Activated B cell treated with CpG ODN at 0.5 μM for 24 hours (primary cell): ENCODE measurements at regions not wholly inside any gene's neighbourhood (a gene's known extent, or its start where the extent isn't known, plus 50 kb on each side); places are given as distances from the start of the nearest gene placed in this dataset.

Experiments
- ATAC-seq: fragments of 200-7000 bp; cut with Tn5 transposase; one replicate; pipeline ENCODE4 v1.10.0; 2021; ENCODE audit warnings: low read depth, mild to moderate bottlenecking, moderate library complexity
- CTCF ChIA-PET: fragments of 350-600 bp; sonication (Branson Sonifier 250); formaldehyde crosslinking; loops from one replicate; lab custom pipeline; 2021; ENCODE audit warnings: antibody characterized with exemption; lab: Charles Lee
- POLR2A ChIA-PET: fragments of 350-600 bp; sonication (Branson Sonifier 250); formaldehyde crosslinking; loops from one replicate; lab custom pipeline; 2021; ENCODE audit warnings: antibody characterized with exemption; lab: Charles Lee
- DNase-seq: peaks from one replicate; pipeline ENCODE4 v3.0.0; 2022
- H3K27ac Mint-ChIP-seq: one replicate; pipeline ENCODE4 v1.8.0; 2020; ENCODE audit warnings: mixed read lengths
- H3K27me3 Mint-ChIP-seq: one replicate; pipeline ENCODE4 v1.8.0; 2021; ENCODE audit warnings: mixed read lengths
- H3K36me3 Mint-ChIP-seq: one replicate; pipeline ENCODE4 v1.8.0; 2021; ENCODE audit warnings: low read depth, mixed read lengths
- H3K4me1 Mint-ChIP-seq: one replicate; pipeline ENCODE4 v1.8.0; 2021; ENCODE audit warnings: mixed read lengths
- H3K4me3 Mint-ChIP-seq: one replicate; pipeline ENCODE4 v1.8.0; 2020; ENCODE audit warnings: mild to moderate bottlenecking, mixed read lengths
- H3K9me3 Mint-ChIP-seq: one replicate; pipeline ENCODE4 v1.8.0; 2020; ENCODE audit warnings: mixed read lengths
- intact Hi-C: fragments of 100-400 bp; cut with micrococcal nuclease; formaldehyde crosslinking; loops from one replicate; pipeline ENCODE4 v1.15.1; 2024
- TF ChIP-seq, protein P1 (sequence below): fragments of 200-600 bp; IDR thresholded peaks from one replicate; pipeline ENCODE4 v1.8.0; 2022; ENCODE audit warnings: antibody characterized with exemption, mild to moderate bottlenecking

GRCh38 chr12:130246560-130246959 lies 84.3 kb downstream of the FZD10 start:
- TF ChIP-seq, protein P1, sequence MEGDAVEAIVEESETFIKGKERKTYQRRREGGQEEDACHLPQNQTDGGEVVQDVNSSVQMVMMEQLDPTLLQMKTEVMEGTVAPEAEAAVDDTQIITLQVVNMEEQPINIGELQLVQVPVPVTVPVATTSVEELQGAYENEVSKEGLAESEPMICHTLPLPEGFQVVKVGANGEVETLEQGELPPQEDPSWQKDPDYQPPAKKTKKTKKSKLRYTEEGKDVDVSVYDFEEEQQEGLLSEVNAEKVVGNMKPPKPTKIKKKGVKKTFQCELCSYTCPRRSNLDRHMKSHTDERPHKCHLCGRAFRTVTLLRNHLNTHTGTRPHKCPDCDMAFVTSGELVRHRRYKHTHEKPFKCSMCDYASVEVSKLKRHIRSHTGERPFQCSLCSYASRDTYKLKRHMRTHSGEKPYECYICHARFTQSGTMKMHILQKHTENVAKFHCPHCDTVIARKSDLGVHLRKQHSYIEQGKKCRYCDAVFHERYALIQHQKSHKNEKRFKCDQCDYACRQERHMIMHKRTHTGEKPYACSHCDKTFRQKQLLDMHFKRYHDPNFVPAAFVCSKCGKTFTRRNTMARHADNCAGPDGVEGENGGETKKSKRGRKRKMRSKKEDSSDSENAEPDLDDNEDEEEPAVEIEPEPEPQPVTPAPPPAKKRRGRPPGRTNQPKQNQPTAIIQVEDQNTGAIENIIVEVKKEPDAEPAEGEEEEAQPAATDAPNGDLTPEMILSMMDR: no peak
- H3K27me3 Mint-ChIP-seq: no peaks in the 10 kb centered on the region
- ChIA-PET POLR2A (no interaction called here), CTCF (no interaction called here)
- no peak overlapping the region for H3K4me3 Mint-ChIP-seq
- no peak overlapping the region for H3K27ac Mint-ChIP-seq
- H3K36me3 Mint-ChIP-seq: no peaks in the 10 kb centered on the region
- intact Hi-C loops: no loop called here
- DNase-seq: no peak
- H3K4me1 Mint-ChIP-seq: no peaks in the 10 kb centered on the region
- no peak for ATAC-seq
- H3K9me3 Mint-ChIP-seq: no peaks in the 10 kb centered on the region

- H3K9me3 Mint-ChIP-seq: no peaks in the 10 kb centered on the region
- ATAC-seq (no peak), DNase-seq (no peak)
- TF ChIP-seq, protein P1: no peak
- H3K27me3 Mint-ChIP-seq: no peaks in the 10 kb centered on the region
- no peaks in the 10 kb centered on the region for H3K4me1 Mint-ChIP-seq
- POLR2A ChIA-PET: no interaction called here
- CTCF ChIA-PET: no interaction called here
- intact Hi-C loops: no loop called here
- H3K36me3 Mint-ChIP-seq: no peaks in the 10 kb centered on the region
- no peak overlapping the region for H3K27ac Mint-ChIP-seq
- no peak overlapping the region for H3K4me3 Mint-ChIP-seq
Observed at GRCh38 chr12:130247634-130248237, 85.5 kb downstream of the FZD10 start.

- no peak for ATAC-seq
- ChIA-PET POLR2A (no interaction called here), CTCF (no interaction called here)
- TF ChIP-seq, protein P1: no peak
- no peaks in the 10 kb centered on the region for H3K36me3 Mint-ChIP-seq
- H3K9me3 Mint-ChIP-seq: no peaks in the 10 kb centered on the region
- H3K27me3 Mint-ChIP-seq: no peaks in the 10 kb centered on the region
- no peaks in the 10 kb centered on the region for H3K4me1 Mint-ChIP-seq
- no peak overlapping the region for H3K27ac Mint-ChIP-seq
- H3K4me3 Mint-ChIP-seq: no peak overlapping the region
- no peak for DNase-seq
- intact Hi-C loops: no loop called here
Observed at GRCh38 chr12:130249376-130249775, 87.1 kb downstream of the FZD10 start.

- TF ChIP-seq, protein P1: no peak
- ATAC-seq (no peak), DNase-seq (no peak)
- no peaks in the 10 kb centered on the region for H3K36me3 Mint-ChIP-seq
- ChIA-PET POLR2A (no interaction called here), CTCF (no interaction called here)
- intact Hi-C loops: no loop called here
- H3K4me1 Mint-ChIP-seq: no peaks in the 10 kb centered on the region
- H3K9me3 Mint-ChIP-seq: no peaks in the 10 kb centered on the region
- no peak overlapping the region for H3K27ac Mint-ChIP-seq
- H3K4me3 Mint-ChIP-seq: no peak overlapping the region
- no peaks in the 10 kb centered on the region for H3K27me3 Mint-ChIP-seq
Observed at GRCh38 chr12:130251236-130251780, 86.4 kb upstream of the PIWIL1 start.

- no peak for ATAC-seq
- Mint-ChIP-seq H3K27ac (no peak overlapping the region), H3K27me3 (no peaks in the 10 kb centered on the region), H3K4me1 (no peaks in the 10 kb centered on the region), H3K36me3 (no peaks in the 10 kb centered on the region), H3K4me3 (no peak overlapping the region), H3K9me3 (no peaks in the 10 kb centered on the region)
- intact Hi-C loops: no loop called here
- TF ChIP-seq, protein P1: no peak
- ChIA-PET POLR2A (no interaction called here), CTCF (no interaction called here)
- no peak for DNase-seq
Observed at GRCh38 chr12:130253866-130254265, 83.8 kb upstream of the PIWIL1 start.
